Ascending aorta (tissue), 2 donors: ENCODE measurements at regions not wholly inside any gene's neighbourhood (a gene's known extent, or its start where the extent isn't known, plus 50 kb on each side); places are given as distances from the start of the nearest gene placed in this dataset.

ENCODE experiments used
- DNase-seq, 2 donors: peaks; one replicate each; pipeline ENCODE4 v3.0.0-alpha.2; 2019; ENCODE audit warnings: low spot score in 2 of 2
- H3K27ac ChIP-seq, 2 donors: fragments of 200-600 bp; sonication (generic); one replicate each; pipeline ENCODE4 v1.5.1; 2016 to 2017; ENCODE audit warnings: mild to moderate bottlenecking in 1 of 2
- H3K27me3 ChIP-seq: fragments of 200-600 bp; sonication (generic); one replicate; pipeline ENCODE4 v1.5.1; 2017
- H3K36me3 ChIP-seq, 2 donors: fragments of 200-600 bp; sonication (generic); one replicate each; pipeline ENCODE4 v1.5.1; 2016
- H3K4me1 ChIP-seq, 2 donors: fragments of 200-600 bp; sonication (generic); one replicate each; pipeline ENCODE4 v1.5.1; 2016 to 2017; ENCODE audit warnings: mild to moderate bottlenecking in 1 of 2
- H3K4me3 ChIP-seq, 2 donors: fragments of 200-600 bp; sonication (generic); one replicate each; pipeline ENCODE4 v1.5.1; 2016 to 2017; ENCODE audit warnings: mild to moderate bottlenecking in 1 of 2
- H3K9me3 ChIP-seq, 2 donors: fragments of 200-600 bp; sonication (generic); one replicate each; pipeline ENCODE4 v1.5.1; 2016
- intact Hi-C: fragments of 100-400 bp; cut with DNase I; formaldehyde crosslinking; loops from one replicate; pipeline ENCODE4 v1.15.1; 2023
- TF ChIP-seq, protein P1 (sequence below), 3 experiments: fragments of 200-600 bp in 2 of 3; fragments of 450-650 bp in 1 of 3; sonication (generic) in 2 of 3; IDR thresholded peaks; one replicate each; pipeline ENCODE4 v1.5.1; 2016 to 2019; ENCODE audit warnings: antibody characterized with exemption in 3 of 3, mild to moderate bottlenecking in 1 of 3, moderate library complexity in 1 of 3

DNA sequence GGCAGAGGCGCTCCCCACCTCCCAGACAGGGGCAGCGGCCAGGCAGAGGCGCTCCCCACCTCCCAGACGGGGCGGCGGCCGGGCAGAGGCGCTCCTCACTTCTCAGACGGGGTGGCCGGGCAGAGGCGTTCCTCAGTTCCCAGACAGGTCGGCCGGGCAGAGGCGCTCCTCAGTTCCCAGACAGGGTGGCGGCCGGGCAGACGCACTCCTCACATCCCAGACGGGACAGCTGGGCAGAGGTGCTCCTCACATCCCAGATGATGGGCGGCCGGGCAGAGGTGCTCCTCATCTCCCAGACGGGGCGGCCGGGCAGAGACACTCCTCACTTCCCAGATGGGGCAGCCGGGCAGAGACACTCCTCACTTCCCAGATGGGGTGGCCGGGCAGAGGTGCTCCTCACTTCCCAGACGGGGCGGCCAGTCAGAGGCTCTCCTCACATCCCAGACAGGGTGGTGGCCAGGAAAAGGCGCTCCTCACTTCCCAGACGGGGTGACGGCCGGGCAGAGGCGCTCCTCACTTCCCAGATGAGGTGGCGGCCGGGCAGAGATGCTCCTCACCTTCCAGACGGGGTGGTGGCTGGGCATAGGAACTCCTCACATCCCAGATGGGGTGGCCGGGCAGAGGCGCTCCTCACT, 75.1 kb downstream of the CARTPT start:
- intact Hi-C loops: no loop called here
- peaks cover 0 to 6% of the 10 kb centered on the region in 2 donors for H3K9me3 ChIP-seq
- TF ChIP-seq, protein P1, sequence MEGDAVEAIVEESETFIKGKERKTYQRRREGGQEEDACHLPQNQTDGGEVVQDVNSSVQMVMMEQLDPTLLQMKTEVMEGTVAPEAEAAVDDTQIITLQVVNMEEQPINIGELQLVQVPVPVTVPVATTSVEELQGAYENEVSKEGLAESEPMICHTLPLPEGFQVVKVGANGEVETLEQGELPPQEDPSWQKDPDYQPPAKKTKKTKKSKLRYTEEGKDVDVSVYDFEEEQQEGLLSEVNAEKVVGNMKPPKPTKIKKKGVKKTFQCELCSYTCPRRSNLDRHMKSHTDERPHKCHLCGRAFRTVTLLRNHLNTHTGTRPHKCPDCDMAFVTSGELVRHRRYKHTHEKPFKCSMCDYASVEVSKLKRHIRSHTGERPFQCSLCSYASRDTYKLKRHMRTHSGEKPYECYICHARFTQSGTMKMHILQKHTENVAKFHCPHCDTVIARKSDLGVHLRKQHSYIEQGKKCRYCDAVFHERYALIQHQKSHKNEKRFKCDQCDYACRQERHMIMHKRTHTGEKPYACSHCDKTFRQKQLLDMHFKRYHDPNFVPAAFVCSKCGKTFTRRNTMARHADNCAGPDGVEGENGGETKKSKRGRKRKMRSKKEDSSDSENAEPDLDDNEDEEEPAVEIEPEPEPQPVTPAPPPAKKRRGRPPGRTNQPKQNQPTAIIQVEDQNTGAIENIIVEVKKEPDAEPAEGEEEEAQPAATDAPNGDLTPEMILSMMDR (IDR thresholded peaks at IDR 0.05): no peak
- no peak for DNase-seq
- H3K4me3 ChIP-seq: no peak overlapping the region
- H3K4me1 ChIP-seq: no peaks in the 10 kb centered on the region
- no peaks in the 10 kb centered on the region for H3K27me3 ChIP-seq
- H3K36me3 ChIP-seq: no peaks in the 10 kb centered on the region
- H3K27ac ChIP-seq: no peak overlapping the region

DNA sequence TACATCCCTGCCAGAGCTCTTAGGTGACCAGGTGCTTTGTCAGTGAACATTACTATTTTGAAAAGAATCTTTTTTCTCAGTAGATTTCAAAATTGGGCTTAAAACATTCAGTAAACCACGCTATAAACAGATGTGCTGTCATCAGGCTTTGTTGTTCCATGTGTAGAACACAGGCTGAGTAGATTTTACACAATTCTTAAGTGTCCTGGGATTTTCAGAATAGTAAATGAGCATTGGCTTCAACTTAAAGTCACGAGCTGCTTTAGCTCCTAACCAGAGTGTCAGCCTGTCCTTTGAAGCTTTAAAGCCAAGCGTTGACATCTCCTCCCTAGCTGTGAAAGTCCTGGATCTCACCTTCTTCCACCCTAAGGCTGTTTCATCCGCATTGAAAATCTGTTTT, 83.6 kb downstream of the CARTPT start:
- H3K27ac ChIP-seq: no peak overlapping the region
- H3K9me3 ChIP-seq: no peaks in the 10 kb centered on the region
- TF ChIP-seq, protein P1 (IDR thresholded peaks at IDR 0.05): no peak
- H3K4me1 ChIP-seq: peaks cover 0 to 15% of the 10 kb centered on the region in 2 donors
- intact Hi-C loops: no loop called here
- H3K4me3 ChIP-seq: no peak overlapping the region
- no peak for DNase-seq
- no peaks in the 10 kb centered on the region for H3K36me3 ChIP-seq
- no peaks in the 10 kb centered on the region for H3K27me3 ChIP-seq

DNA sequence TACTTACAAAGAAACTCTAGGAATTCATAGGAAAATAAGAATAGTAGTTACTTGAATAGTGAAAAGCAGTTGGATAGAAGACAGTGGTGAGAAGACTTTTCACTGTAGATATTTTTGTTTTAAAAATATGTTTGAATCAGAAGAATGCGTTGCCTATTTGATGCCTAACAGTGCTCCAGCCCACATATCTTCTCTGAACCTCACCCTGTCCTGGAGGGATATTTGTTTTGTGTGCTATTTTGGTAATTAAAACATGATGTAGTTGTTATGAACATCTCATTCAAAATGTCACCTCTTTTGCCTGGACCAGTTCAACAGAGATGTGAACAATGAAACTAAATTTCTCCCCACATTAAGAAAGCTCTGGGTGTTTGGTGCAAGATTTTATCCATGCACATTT, 87.6 kb downstream of the CARTPT start:
- no peaks in the 10 kb centered on the region for H3K27me3 ChIP-seq
- H3K27ac ChIP-seq: no peak overlapping the region
- no peak for DNase-seq
- H3K9me3 ChIP-seq: no peaks in the 10 kb centered on the region
- TF ChIP-seq, protein P1 (IDR thresholded peaks at IDR 0.05): no peak
- H3K4me1 ChIP-seq: peaks cover 0 to 26% of the 10 kb centered on the region in 2 donors
- H3K36me3 ChIP-seq: no peaks in the 10 kb centered on the region
- no peak overlapping the region for H3K4me3 ChIP-seq
- intact Hi-C loops: no loop called here

DNA sequence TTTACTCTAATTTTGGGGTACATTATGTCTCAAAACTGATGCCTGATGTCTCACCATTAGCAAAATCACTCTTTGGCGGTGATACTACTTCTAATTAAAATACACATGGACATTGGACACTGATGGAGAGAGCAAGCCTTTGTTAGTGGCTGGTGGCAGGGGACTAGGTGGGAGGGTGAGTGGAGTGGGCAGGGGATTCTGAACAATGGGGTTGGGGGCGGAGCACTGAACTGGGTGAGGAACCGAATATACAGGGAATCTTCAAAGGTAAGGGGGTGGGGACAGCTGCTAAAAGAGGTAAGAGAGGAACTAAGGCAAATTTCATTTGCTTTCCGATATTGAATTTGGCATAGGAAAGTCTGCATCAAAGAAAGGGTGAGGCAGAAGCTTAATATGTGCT, 88.8 kb downstream of the CARTPT start:
- intact Hi-C loops: no loop called here
- peak overlapping the region in 1 of 2 donors; percentile 7 for H3K27ac ChIP-seq
- H3K9me3 ChIP-seq: no peaks in the 10 kb centered on the region
- no peak for DNase-seq
- no peaks in the 10 kb centered on the region for H3K27me3 ChIP-seq
- H3K4me1 ChIP-seq: peaks cover 0 to 26% of the 10 kb centered on the region in 2 donors
- TF ChIP-seq, protein P1 (IDR thresholded peaks at IDR 0.05): no peak
- no peak overlapping the region for H3K4me3 ChIP-seq
- no peaks in the 10 kb centered on the region for H3K36me3 ChIP-seq

DNA sequence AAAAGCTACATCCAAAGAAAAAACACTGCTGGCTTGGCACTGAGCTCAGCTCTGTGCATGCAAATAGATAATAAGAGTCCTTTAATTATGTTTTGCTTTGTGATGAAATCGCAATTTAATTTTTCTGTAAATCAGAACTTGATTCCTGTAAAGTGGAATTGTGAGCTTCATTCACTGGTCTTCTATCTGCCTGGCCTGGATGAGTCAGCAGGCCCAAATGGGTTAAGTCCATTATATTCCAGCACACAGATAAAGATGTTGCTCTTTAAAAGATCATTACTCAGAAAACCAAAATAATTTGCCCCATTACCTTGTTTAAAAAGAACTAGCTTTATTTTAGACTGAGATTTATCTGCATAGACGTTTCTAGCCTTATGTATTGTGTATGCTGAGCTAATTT, 90.4 kb downstream of the CARTPT start:
- H3K4me3 ChIP-seq: no peak overlapping the region
- H3K4me1 ChIP-seq: peaks cover 0 to 26% of the 10 kb centered on the region in 2 donors
- DNase-seq: no peak
- H3K27me3 ChIP-seq: no peaks in the 10 kb centered on the region
- H3K27ac ChIP-seq: peak overlapping the region; percentile 26 to 73
- intact Hi-C loops: no loop called here
- TF ChIP-seq, protein P1 (IDR thresholded peaks at IDR 0.05): no peak
- H3K36me3 ChIP-seq: no peaks in the 10 kb centered on the region
- H3K9me3 ChIP-seq: no peaks in the 10 kb centered on the region

DNA sequence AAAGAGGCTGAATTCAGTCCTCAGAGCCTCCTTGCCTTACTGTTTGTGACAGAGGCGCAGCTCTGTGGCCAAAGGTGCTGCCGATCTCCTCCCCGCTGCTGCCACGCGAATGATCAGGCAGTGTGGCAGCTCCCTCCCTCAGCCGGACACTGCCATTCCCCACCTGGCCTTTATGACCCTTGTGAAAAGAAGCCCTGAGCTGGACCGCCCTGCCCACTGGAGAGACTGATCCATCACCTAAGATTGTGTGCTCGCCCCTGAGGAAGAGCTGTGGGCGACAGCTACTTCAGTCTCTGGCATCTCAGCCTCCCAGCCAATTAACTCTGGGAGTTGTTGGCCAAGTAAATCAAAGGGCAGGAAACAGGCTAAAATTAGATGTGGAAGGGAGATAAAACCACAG, 90.9 kb downstream of the CARTPT start:
- no peaks in the 10 kb centered on the region for H3K36me3 ChIP-seq
- peaks cover 0 to 26% of the 10 kb centered on the region in 2 donors for H3K4me1 ChIP-seq
- H3K27ac ChIP-seq: peak overlapping the region; percentile 26 to 73
- peak overlapping the region in 1 of 2 donors; percentile 33 for H3K4me3 ChIP-seq
- H3K27me3 ChIP-seq: no peaks in the 10 kb centered on the region
- intact Hi-C loops: no loop called here
- DNase-seq: no peak
- TF ChIP-seq, protein P1 (IDR thresholded peaks at IDR 0.05): no peak
- H3K9me3 ChIP-seq: no peaks in the 10 kb centered on the region
